ENCODE measurements at regions not wholly inside any gene's neighbourhood (a gene's known extent, or its start where the extent isn't known, plus 50 kb on each side); places are given as distances from the start of the nearest gene placed in this dataset.

GRCh38 chr2:52936029-52936428 lies 831.6 kb upstream of the CHAC2 start:
- Mint-ChIP-seq H3K4me3 (no peak overlapping the region), H3K9me3 (peaks cover under 1% of the 10 kb centered on the region), H3K36me3 (ENCODE audit: low read depth) (no peaks in the 10 kb centered on the region), H3K4me1 (ENCODE audit: low read depth) (no peaks in the 10 kb centered on the region), H3K27me3 (no peaks in the 10 kb centered on the region), H3K27ac (no peak overlapping the region)
- intact Hi-C loops (cut with micrococcal nuclease), result no loop called here

- no peaks in the 10 kb centered on the region for H3K27me3 Mint-ChIP-seq
- no peak overlapping the region for H3K4me3 Mint-ChIP-seq
- no peaks in the 10 kb centered on the region for H3K36me3 Mint-ChIP-seq (ENCODE audit: low read depth)
- intact Hi-C loops (cut with micrococcal nuclease), result no loop called here
- no peaks in the 10 kb centered on the region for H3K4me1 Mint-ChIP-seq (ENCODE audit: low read depth)
- peaks cover 10% of the 10 kb centered on the region for H3K9me3 Mint-ChIP-seq
- no peak overlapping the region for H3K27ac Mint-ChIP-seq
Measured at GRCh38 chr2:52934920-52935640, 832.5 kb upstream of the CHAC2 start.

- Mint-ChIP-seq H3K4me1 (ENCODE audit: low read depth) (no peaks in the 10 kb centered on the region), H3K9me3 (peaks cover 17% of the 10 kb centered on the region)
- intact Hi-C loops (cut with micrococcal nuclease), result no loop called here
Measured at GRCh38 chr2:52934323-52934898, 833.2 kb upstream of the CHAC2 start.

GRCh38 chr2:52933878-52934277 lies 833.7 kb upstream of the CHAC2 start:
- H3K27ac Mint-ChIP-seq, result no peak overlapping the region
- intact Hi-C loops (cut with micrococcal nuclease), result no loop called here
- no peak overlapping the region for H3K4me3 Mint-ChIP-seq

More at GRCh38 chr2:52934323-52934898, 833.2 kb upstream of the CHAC2 start:
- no peaks in the 10 kb centered on the region for H3K27me3 Mint-ChIP-seq
- no peak overlapping the region for H3K27ac Mint-ChIP-seq
- H3K4me3 Mint-ChIP-seq, result no peak overlapping the region
- no peaks in the 10 kb centered on the region for H3K36me3 Mint-ChIP-seq (ENCODE audit: low read depth)

GRCh38 chr2:52931660-52932059 lies 835.9 kb upstream of the CHAC2 start:
- Mint-ChIP-seq H3K4me1 (ENCODE audit: low read depth) (no peaks in the 10 kb centered on the region), H3K27ac (no peak overlapping the region), H3K9me3 (peaks cover 25% of the 10 kb centered on the region), H3K27me3 (no peaks in the 10 kb centered on the region), H3K4me3 (no peak overlapping the region), H3K36me3 (ENCODE audit: low read depth) (no peaks in the 10 kb centered on the region)
- intact Hi-C loops (cut with micrococcal nuclease), result no loop called here

More at GRCh38 chr2:52933878-52934277, 833.7 kb upstream of the CHAC2 start:
- Mint-ChIP-seq H3K36me3 (ENCODE audit: low read depth) (no peaks in the 10 kb centered on the region), H3K4me1 (ENCODE audit: low read depth) (no peaks in the 10 kb centered on the region), H3K9me3 (peaks cover 19% of the 10 kb centered on the region), H3K27me3 (no peaks in the 10 kb centered on the region)

GRCh38 chr2:52929412-52929811 lies 838.2 kb upstream of the CHAC2 start:
- Mint-ChIP-seq H3K27me3 (no peaks in the 10 kb centered on the region), H3K4me1 (ENCODE audit: low read depth) (no peaks in the 10 kb centered on the region), H3K27ac (no peak overlapping the region), H3K36me3 (ENCODE audit: low read depth) (no peaks in the 10 kb centered on the region), H3K4me3 (no peak overlapping the region), H3K9me3 (peaks cover 33% of the 10 kb centered on the region)
- intact Hi-C loops (cut with micrococcal nuclease), result no loop called here

- no peaks in the 10 kb centered on the region for H3K27me3 Mint-ChIP-seq
Measured at GRCh38 chr2:52919673-52920072, 847.9 kb upstream of the CHAC2 start.

GRCh38 chr2:52918551-52918950 lies 849.1 kb upstream of the CHAC2 start:
- intact Hi-C loops (cut with micrococcal nuclease), result no loop called here
- H3K27me3 Mint-ChIP-seq, result no peaks in the 10 kb centered on the region
- H3K36me3 Mint-ChIP-seq (ENCODE audit: low read depth), result no peaks in the 10 kb centered on the region
- H3K4me3 Mint-ChIP-seq, result no peak overlapping the region
- H3K27ac Mint-ChIP-seq, result no peak overlapping the region
- peaks cover 8% of the 10 kb centered on the region for H3K9me3 Mint-ChIP-seq
- no peaks in the 10 kb centered on the region for H3K4me1 Mint-ChIP-seq (ENCODE audit: low read depth)

More at GRCh38 chr2:52919673-52920072, 847.9 kb upstream of the CHAC2 start:
- Mint-ChIP-seq H3K4me3 (no peak overlapping the region), H3K4me1 (ENCODE audit: low read depth) (no peaks in the 10 kb centered on the region), H3K9me3 (peaks cover 14% of the 10 kb centered on the region), H3K36me3 (ENCODE audit: low read depth) (no peaks in the 10 kb centered on the region), H3K27ac (no peak overlapping the region)
- intact Hi-C loops (cut with micrococcal nuclease), result no loop called here

GRCh38 chr2:52916981-52917380 lies 850.6 kb upstream of the CHAC2 start:
- Mint-ChIP-seq H3K4me3 (no peak overlapping the region), H3K27ac (no peak overlapping the region), H3K27me3 (no peaks in the 10 kb centered on the region), H3K4me1 (ENCODE audit: low read depth) (no peaks in the 10 kb centered on the region), H3K36me3 (ENCODE audit: low read depth) (no peaks in the 10 kb centered on the region), H3K9me3 (peaks cover 8% of the 10 kb centered on the region)
- intact Hi-C loops (cut with micrococcal nuclease), result no loop called here

GRCh38 chr2:52904355-52904891 lies 863.2 kb upstream of the CHAC2 start:
- H3K27ac Mint-ChIP-seq, result no peak overlapping the region
- H3K9me3 Mint-ChIP-seq, result peaks cover 35% of the 10 kb centered on the region
- no peaks in the 10 kb centered on the region for H3K27me3 Mint-ChIP-seq

GRCh38 chr2:52897511-52898044 lies 870.0 kb upstream of the CHAC2 start:
- Mint-ChIP-seq H3K36me3 (ENCODE audit: low read depth) (no peaks in the 10 kb centered on the region), H3K27me3 (no peaks in the 10 kb centered on the region), H3K4me3 (no peak overlapping the region), H3K4me1 (ENCODE audit: low read depth) (no peaks in the 10 kb centered on the region), H3K9me3 (peaks cover 68% of the 10 kb centered on the region), H3K27ac (no peak overlapping the region)
- intact Hi-C loops (cut with micrococcal nuclease), result no loop called here

More at GRCh38 chr2:52904355-52904891, 863.2 kb upstream of the CHAC2 start:
- Mint-ChIP-seq H3K4me3 (no peak overlapping the region), H3K4me1 (ENCODE audit: low read depth) (no peaks in the 10 kb centered on the region), H3K36me3 (ENCODE audit: low read depth) (no peaks in the 10 kb centered on the region)
- intact Hi-C loops (cut with micrococcal nuclease), result no loop called here

GRCh38 chr2:52895726-52896340 lies 871.8 kb upstream of the CHAC2 start:
- no peaks in the 10 kb centered on the region for H3K4me1 Mint-ChIP-seq (ENCODE audit: low read depth)
- H3K4me3 Mint-ChIP-seq, result no peak overlapping the region
- H3K27ac Mint-ChIP-seq, result no peak overlapping the region
- intact Hi-C loops (cut with micrococcal nuclease), result no loop called here
- no peaks in the 10 kb centered on the region for H3K36me3 Mint-ChIP-seq (ENCODE audit: low read depth)
- H3K27me3 Mint-ChIP-seq, result no peaks in the 10 kb centered on the region
- H3K9me3 Mint-ChIP-seq, result peaks cover 75% of the 10 kb centered on the region

- Mint-ChIP-seq H3K27me3 (no peaks in the 10 kb centered on the region), H3K9me3 (peaks cover 9% of the 10 kb centered on the region), H3K36me3 (ENCODE audit: low read depth) (no peaks in the 10 kb centered on the region), H3K4me1 (ENCODE audit: low read depth) (no peaks in the 10 kb centered on the region), H3K27ac (no peak overlapping the region), H3K4me3 (no peak overlapping the region)
- intact Hi-C loops (cut with micrococcal nuclease), result no loop called here
Measured at GRCh38 chr2:52886556-52886955, 881.0 kb upstream of the CHAC2 start.

GRCh38 chr2:52884761-52885352 lies 882.7 kb upstream of the CHAC2 start:
- H3K27ac Mint-ChIP-seq, result no peak overlapping the region
- H3K36me3 Mint-ChIP-seq (ENCODE audit: low read depth), result no peaks in the 10 kb centered on the region
- no peak overlapping the region for H3K4me3 Mint-ChIP-seq
- H3K4me1 Mint-ChIP-seq (ENCODE audit: low read depth), result no peaks in the 10 kb centered on the region
- no peaks in the 10 kb centered on the region for H3K27me3 Mint-ChIP-seq
- intact Hi-C loops (cut with micrococcal nuclease), result no loop called here
- no peaks in the 10 kb centered on the region for H3K9me3 Mint-ChIP-seq
